HL-60 (cell line): ENCODE measurements at regions not wholly inside any gene's neighbourhood (a gene's known extent, or its start where the extent isn't known, plus 50 kb on each side); places are given as distances from the start of the nearest gene placed in this dataset.

Experiments
- DNase-seq, 2 experiments: peaks; one replicate each; pipeline ENCODE4 v3.0.0-alpha.2; 2010 to 2020; ENCODE audit warnings: low read depth in 1 of 2, low spot score in 1 of 2
- H3K27ac ChIP-seq: fragments of 250-450 bp; sonication (Bioruptor Pico); replicated peaks from 2 replicates; pipeline ENCODE4 v1.5.1; 2020; ENCODE audit warnings: mild to moderate bottlenecking, moderate library complexity
- H3K27me3 ChIP-seq: fragments of 250-450 bp; sonication (Bioruptor Pico); 2 replicates; pipeline ENCODE4 v1.5.1; 2021; ENCODE audit warnings: mild to moderate bottlenecking, moderate library complexity; ENCODE audit not compliant: insufficient read depth, poor library complexity, severe bottlenecking
- H3K4me3 ChIP-seq: replicated peaks from 2 replicates; pipeline ENCODE4 v1.5.1; 2011; ENCODE audit warnings: mild to moderate bottlenecking, control low read depth, low read length; ENCODE audit not compliant: insufficient read depth
- CTCF ChIP-seq: IDR thresholded peaks from one replicate; pipeline ENCODE4 v1.5.1; 2011; ENCODE audit warnings: low read length, control low read depth, inconsistent platforms; ENCODE audit not compliant: insufficient read depth
- GABPA ChIP-seq: IDR thresholded peaks from 2 replicates; pipeline ENCODE4 v1.6.1; 2012; ENCODE audit warnings: low read depth
- POLR2AphosphoS5 ChIP-seq: IDR thresholded peaks from 2 replicates; pipeline ENCODE4 v1.6.1; 2012; ENCODE audit warnings: low read depth
- REST ChIP-seq: IDR thresholded peaks from 2 replicates; pipeline ENCODE4 v1.6.1; 2012; ENCODE audit warnings: low read depth; ENCODE audit not compliant: insufficient replicate concordance
- SPI1 ChIP-seq: IDR thresholded peaks from 2 replicates; pipeline ENCODE4 v1.6.1; 2012; ENCODE audit warnings: low read depth, mild to moderate bottlenecking, borderline replicate concordance

DNA sequence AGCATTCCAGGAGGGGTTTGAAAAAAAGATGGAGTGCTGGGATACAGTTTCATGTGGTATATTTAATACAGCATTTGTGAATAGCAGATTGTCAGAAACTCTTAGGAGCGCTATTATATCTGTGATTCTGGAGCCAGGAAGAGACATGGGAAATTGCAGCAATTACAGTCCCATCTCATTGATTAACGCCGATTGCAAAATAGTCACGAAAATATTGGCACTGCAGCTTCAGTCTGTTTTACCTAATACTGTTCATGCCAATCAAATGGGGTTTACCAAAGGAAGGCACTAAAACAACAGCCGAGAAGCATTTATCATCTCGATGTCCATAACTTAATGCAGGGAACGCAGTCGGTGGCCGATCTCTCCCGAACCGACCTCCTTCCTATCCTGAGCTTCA is 295.8 kb downstream of the TEX29 start:
- H3K27me3 ChIP-seq, result peaks cover 4% of the 10 kb centered on the region
- TF ChIP-seq REST, result no peak
- TF ChIP-seq POLR2AphosphoS5, result no peak
- TF ChIP-seq CTCF, result no peak

GRCh38 chr13:111620166-111620565 is 299.7 kb downstream of the TEX29 start:
- peaks cover under 1% of the 10 kb centered on the region for H3K27me3 ChIP-seq
- H3K27ac ChIP-seq, result no peak overlapping the region
- H3K4me3 ChIP-seq, result no peak overlapping the region
- DNase-seq, result no peak
- TF ChIP-seq POLR2AphosphoS5 (no peak), CTCF (no peak), GABPA (no peak), SPI1 (no peak), REST (no peak)

More for the DNA sequence above, 295.8 kb downstream of the TEX29 start:
- no peak overlapping the region for H3K27ac ChIP-seq
- DNase-seq, result no peak
- no peak overlapping the region for H3K4me3 ChIP-seq

DNA sequence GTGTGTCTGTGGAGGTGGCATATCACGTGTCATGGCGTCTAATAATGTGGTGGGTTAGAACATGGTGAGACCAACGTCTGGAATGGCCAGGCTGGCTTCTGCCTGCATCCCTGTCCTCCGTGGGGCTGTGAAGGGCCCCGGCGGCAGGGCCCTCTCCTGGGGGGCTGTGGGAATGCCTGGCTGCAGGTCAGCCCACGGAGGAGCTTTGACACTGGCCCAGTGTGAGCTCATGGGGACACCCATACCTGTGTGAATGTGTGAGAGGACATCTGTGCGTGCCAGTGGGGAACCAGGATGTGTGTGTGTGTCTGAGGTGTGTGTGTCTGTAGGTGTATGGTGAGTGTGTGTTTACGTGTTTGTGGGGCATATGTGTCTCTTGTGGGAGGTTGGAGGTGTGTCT is 300.1 kb downstream of the TEX29 start:
- no peak overlapping the region for H3K27ac ChIP-seq
- H3K4me3 ChIP-seq, result no peak overlapping the region
- no peaks in the 10 kb centered on the region for H3K27me3 ChIP-seq
- no peak for DNase-seq
- TF ChIP-seq POLR2AphosphoS5 (no peak), GABPA (no peak), CTCF (no peak)

GRCh38 chr13:111621164-111621563 is 300.7 kb downstream of the TEX29 start:
- Histone ChIP-seq H3K4me3 (no peak overlapping the region), H3K27ac (no peak overlapping the region), H3K27me3 (no peaks in the 10 kb centered on the region)
- TF ChIP-seq GABPA (no peak), SPI1 (no peak), REST (no peak), POLR2AphosphoS5 (no peak), CTCF (no peak)
- no peak for DNase-seq
